ENCODE measurements at regions not wholly inside any gene's neighbourhood (a gene's known extent, or its start where the extent isn't known, plus 50 kb on each side); places are given as distances from the start of the nearest gene placed in this dataset.

DNA sequence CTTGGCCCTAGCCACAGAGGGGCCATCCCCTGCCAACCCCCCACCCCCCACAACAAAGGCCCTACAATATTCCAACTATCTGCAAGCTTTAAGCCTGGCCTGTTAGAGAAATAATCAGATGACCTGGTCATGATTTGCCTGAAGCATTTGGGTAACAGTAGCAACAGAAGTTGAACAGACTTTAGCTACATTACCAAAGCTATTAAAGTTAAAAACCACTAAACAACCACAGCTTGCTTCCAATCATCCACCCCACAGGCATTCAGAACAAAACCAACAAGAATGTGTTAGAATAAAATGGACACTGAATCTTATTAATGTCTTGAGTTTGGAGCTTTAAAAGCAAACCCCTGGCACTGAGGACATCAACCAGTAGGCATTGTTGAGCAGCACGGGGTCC is 250.9 kb downstream of the LRFN2 start:
- TF ChIP-seq POLR2A (IDR thresholded peaks at IDR 0.05; ENCODE audit: extremely low read depth, insufficient read length) = no peak
- TF ChIP-seq, protein P1, sequence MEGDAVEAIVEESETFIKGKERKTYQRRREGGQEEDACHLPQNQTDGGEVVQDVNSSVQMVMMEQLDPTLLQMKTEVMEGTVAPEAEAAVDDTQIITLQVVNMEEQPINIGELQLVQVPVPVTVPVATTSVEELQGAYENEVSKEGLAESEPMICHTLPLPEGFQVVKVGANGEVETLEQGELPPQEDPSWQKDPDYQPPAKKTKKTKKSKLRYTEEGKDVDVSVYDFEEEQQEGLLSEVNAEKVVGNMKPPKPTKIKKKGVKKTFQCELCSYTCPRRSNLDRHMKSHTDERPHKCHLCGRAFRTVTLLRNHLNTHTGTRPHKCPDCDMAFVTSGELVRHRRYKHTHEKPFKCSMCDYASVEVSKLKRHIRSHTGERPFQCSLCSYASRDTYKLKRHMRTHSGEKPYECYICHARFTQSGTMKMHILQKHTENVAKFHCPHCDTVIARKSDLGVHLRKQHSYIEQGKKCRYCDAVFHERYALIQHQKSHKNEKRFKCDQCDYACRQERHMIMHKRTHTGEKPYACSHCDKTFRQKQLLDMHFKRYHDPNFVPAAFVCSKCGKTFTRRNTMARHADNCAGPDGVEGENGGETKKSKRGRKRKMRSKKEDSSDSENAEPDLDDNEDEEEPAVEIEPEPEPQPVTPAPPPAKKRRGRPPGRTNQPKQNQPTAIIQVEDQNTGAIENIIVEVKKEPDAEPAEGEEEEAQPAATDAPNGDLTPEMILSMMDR (IDR thresholded peaks at IDR 0.05; ENCODE audit: low read depth, low read length) = no peak
- TF ChIP-seq, protein P2, sequence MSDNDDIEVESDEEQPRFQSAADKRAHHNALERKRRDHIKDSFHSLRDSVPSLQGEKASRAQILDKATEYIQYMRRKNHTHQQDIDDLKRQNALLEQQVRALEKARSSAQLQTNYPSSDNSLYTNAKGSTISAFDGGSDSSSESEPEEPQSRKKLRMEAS (IDR thresholded peaks at IDR 0.05; ENCODE audit: low read depth, low read length) = no peak

Measured in NB4 (cell line).